ENCODE measurements at regions not wholly inside any gene's neighbourhood (a gene's known extent, or its start where the extent isn't known, plus 50 kb on each side); places are given as distances from the start of the nearest gene placed in this dataset.
A peak's percentile ranks its signal among the peaks of the same experiment; 100 is the strongest.
"Not testable (repeated sequence)": the region's sequence is repeated elsewhere in the genome, so short reads cannot be mapped to it uniquely, and the experiment has no call there.

DNA sequence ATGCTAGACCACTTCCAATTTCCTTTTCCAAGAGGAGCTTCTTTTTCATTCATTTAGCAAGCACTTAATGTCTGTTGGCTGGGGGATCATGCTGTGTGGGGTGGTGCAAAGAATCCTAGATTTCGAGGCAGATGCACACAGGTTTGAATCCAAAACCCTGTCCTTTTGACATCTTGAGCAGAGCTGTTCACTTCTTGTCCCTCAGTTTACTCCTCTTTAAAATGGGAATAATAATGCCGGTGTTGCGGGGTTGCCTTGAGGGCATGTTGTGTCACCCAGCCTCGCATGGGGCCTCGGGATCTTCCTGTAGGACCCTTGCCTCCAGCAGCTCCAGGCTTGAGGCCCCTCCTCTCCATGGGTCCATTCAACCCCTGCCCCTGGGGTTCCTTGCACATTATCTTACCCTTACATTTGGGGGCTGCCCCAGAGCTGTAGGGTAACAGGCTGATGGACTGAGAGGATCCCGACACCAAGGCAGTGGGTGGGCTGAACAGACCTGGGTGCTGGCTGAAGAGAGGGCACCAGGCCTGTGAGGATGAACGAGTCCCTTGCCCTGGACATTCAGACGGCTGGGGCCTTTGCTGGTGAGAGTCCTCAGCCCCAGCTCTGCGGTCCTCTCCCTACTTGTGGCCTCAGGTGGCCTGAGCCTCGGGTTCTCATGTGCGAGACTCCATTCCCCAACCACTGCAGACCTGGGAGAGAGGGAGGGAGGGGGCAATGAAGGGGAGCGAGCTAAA, 145.8 kb downstream of the BARX1 start:
- DNase-seq: no peak

DNA sequence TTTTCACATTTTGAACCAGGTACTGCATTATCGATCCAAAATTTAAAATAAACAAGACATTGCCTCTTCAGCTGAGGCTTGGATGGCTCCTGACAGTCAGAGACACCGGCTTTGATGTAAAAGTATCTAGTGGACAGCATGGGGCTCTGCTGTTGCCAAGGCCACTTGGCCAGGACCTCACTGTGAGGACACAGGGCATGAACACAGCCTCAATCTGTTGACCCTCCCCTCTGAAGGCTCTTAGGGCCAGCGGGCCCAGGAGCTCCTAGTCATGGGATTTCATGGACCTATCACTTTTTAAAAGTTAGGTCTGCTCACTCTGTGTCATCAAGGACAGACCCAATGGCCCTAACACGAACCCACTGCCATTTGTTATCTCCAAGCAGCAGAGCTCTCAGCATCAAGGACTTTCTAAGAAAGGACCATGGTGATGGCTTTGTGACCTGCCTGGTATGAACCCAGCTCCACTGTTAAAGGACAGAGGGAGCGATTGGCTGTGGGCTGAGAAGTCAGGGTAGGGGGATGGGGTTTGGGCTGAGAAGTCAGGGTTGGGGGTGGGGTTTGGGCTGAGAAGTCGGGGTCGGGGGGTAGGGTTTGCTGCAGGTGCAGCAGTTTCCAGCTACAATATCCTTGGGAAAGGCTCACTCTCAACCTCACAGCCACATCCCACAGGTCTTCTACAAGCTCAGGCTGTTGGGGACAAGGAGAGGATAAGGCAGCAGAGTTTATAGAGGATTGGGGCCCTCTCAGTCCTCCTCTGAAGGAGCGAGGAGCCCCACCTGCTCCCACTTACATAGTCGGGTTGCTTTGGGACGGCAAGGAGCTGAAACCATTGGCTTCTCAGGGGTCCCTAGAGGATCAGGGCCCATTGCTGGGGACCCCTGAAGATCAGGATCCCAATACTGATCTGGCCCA, 146.8 kb downstream of the BARX1 start:
- DNase-seq: no peak

DNA sequence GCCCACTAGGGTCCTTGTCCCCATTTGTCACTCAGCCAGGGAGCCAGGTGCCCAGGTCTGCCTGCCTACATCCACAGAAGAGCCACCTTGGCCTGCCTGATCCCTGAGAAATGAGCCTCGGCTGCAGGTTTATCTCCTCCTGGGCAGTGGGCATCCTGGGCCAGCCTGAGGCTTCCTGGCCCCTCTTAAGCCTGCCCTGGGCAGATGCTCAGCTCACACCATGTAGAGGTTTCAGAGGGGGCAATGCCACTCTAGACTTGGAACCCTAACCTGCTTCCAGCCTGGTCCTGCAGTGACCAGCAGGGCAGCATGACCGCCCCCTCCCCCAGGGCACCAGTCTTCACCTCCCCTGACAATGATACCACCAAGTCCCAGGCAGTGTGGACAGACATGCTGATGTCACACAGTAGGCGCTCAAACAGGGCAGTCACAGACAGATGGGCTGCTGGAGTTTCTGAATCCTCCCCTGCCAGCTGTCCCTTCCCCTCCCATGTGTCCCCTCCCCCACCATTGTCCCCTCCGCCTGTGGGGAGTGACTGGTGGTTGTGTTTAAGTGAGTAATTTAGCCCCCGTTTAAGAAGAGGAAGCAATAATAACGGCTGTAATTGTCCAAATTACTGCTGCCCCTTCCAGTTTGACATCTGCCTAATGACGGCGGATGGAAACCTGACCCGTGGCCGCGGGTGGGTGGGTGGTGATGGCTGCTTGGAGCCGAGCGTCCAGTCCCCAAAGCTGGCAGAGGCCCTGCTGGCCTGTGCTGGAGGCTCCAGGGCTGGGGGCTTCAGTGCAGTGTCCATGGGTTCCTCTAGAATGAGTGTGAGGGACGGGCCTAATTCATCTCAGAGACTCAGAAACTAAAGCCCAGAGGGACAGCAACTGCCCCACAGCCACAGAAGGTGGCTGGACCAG, 147.7 kb downstream of the BARX1 start:
- DNase-seq: peak; percentile 33

DNA sequence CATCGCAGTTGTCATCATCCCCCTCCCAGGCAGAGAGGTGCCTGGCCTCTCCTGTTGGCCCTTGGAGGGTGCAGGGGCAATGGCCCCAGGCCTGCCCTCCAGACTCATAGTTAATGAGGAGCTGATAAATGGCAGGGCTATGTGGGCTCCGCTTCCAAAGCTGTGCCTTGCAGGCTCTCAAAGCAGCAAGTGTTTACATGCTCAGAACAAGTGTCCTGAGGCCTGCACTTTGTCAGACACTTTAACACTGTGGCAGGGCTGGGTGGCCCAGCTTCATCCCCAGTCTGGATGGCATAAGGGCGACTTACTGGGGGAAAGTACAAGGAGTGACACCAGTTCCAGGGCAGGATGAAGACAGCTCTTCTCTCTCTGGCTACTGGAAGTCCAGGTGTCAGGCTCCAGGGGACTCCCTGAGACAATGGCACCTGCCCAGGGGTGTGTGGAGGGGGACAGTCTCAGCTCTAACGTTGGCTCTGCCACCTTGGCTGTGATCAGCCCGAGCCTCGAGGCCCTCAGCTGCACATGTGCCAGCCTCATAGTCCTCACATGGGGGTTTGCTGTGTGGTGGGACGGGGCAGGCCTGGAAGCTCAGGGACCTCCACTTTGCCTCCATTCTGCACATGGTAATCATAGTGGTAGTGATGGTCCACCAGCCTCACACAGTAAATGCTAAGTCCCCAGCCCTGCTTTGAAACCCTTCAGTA, 153.4 kb downstream of the BARX1 start:
- DNase-seq: no peak

DNA sequence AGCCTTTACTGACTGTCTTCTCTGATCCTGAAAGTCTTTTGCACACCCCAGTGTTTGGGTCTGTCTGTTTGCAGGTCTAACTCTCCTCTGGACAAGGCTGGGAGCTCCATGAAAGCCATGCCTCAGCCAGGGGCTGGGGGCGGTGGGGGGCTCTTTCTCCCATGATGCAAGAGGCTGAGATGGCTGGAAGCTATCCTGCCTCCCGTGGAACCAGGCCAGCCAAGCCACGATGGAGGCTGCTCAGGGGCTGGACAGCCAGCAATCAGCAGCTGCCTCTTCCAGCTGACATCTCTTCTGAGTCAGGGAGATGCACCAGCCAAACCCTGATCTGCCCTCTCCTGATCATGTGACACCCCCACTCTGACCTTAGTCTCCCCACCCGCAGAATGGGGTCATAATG, 154.0 kb downstream of the BARX1 start:
- DNase-seq: no peak

DNA sequence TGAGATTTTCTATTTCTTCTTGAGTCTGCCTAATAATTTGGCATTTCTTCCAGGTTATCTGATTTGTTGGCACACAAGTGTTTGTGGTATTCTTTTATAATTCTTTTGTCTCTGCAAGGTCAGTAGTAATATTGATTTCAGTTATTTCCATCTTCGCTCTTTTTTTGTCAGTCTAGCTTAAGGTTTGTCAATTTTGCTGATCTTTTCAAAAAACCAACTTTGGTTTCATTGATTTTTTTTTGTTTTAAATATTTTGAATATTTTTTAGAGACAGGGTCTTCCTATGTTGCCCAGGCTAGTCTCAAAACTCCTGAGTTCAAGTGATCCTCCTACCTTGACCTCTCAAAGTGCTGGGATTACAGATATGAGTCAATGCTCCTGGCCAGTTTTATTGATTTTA, 162.8 kb downstream of the BARX1 start:
- DNase-seq: no peak

DNA sequence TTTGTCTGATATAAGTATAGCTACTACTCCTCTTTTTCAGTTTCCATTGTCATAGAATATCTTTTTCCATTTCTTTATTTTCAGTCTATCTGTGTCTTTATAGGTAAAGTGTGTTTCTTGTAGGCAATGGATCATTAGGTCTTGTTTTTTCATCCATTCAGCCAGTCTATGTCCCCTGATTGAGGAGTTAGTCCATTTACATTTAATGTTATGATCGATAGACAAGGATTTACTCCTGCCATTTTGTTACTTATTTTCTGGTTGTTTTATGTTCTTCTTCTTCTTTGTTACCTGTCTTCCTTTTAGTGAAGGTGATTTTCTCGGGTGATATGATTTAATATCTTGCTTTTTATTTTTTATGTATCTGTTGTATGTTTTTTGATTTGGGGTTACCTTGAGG, 169.0 kb downstream of the BARX1 start:
- no peak for DNase-seq

DNA sequence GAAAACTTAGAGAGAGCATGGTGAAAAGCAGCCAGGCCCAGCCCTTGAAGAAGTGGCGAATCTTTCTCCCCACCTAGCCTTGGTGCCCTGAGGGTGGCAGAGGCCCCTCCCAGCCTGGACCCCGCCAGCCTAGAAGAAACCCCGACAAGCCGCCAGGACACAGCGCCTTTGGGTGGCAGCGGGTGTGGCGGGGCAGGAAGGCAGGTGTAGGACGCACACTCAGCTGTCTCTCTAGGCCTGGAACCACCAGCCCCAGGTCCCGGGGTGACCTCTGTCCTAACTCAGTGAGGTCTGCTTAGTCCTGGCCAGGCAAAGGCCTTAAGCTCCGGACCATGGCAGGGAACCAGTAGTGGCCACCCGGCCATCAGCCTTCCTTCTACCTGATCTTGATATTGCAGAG, 178.3 kb downstream of the BARX1 start:
- no peak for DNase-seq

DNA sequence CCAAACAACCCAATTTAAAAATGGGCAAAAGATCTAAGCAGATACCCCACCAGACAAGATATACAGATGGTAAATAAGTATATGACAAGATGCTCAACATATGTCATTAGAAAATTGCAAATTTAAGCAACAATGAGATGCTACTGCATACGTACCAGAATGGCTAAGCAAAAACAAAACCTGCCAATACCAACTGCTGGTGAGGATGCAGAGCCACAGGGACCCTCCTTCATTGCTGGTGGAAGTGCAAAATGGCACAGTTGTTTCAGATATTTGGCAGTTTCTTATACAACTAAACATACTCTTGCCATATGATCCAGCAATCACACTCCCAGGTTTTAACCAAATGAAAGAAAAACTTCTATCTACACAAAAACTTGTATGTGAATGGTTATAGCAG, 178.9 kb downstream of the BARX1 start:
- DNase-seq: no peak

DNA sequence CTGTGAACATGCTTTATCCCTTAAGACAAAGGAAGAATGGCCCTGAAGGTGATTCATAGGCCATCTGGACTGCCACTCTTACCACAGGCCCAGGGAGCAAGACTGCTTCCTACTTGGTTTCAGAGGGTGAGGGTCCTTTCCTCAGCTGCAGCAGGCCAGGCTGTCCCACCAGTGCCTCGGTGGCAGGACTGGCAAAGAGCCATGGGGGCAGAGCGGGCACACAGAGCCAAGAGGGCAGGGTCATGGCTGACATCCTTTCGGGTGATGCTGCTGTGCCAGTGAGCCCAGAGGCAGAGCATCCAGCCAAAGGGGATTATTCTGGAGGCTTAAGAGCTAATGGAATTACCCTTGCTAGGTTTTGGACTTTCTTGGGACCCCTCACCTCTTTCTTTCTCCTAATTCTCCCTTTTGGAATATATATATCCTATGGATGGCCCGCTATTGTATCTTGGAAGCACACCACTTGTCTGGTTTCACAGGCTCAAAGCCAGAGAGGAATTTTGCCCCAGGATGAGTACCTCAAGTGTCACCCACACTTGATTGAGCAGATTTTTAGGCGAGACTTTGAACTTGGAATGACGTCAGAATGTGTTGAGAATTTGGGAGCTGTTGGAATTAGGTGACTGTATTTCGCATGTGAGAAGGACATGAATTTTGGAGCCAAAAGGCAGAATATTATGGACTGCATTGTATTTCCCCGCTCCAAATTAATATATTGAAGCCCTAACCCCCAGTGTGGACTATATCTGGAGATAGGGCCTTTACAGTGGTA, 180.6 kb downstream of the BARX1 start:
- no peak for DNase-seq

DNA sequence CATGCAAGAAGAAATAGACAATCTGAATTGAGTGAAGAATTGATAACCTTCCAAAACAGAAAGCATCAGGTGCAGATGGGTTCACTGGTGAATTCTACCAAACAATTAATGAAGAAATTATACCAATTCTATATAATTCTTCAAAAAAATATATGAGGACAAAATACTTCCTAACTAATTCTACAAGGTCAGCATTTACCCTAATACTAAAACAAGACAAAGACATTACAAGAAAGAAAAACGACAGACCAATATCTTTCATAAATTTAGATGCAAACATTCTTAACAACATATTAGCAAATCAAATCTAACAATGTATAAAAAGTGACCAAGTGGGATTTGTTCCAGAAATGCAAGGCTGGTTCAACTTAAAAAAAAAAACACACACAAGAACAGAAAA, 183.9 kb downstream of the BARX1 start:
- no peak for DNase-seq

DNA sequence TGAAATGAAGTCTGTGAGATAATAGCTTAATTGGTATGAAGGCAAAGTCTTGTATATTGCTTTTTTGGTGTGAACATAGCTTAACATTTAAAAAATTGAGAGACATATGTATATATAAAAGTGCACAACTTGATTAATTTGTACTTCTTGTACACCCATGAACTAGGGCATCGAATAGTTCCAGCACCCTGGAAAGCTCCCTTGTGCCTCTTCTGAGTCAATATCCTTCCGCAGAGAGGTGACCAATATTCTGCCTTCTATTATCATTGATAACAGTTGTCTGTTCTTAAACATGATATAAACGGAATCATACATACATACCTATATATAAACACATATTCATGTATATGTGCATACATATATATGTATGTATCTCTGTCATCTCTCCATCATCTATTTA, 185.4 kb downstream of the PHF2 start:
- DNase-seq: no peak

DNA sequence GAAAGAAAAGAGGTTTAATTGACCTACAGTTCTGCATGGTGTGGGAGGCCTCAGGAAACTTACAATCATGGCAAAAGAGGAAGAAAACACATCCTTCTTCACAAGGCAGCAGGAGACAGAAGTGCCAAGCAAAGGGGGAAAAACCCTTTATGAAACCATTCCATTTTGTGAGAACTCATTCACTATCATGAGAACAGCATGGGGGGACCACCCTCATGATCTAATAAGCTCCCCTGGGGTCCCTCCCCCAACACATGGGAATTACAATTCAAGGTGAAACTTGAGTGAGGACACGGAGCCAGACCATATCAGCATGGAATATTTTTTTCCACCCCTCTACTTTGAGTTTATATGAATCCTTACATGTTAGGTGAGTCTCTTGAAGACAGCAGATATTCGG, 173.7 kb downstream of the PHF2 start:
- DNase-seq: no peak

DNA sequence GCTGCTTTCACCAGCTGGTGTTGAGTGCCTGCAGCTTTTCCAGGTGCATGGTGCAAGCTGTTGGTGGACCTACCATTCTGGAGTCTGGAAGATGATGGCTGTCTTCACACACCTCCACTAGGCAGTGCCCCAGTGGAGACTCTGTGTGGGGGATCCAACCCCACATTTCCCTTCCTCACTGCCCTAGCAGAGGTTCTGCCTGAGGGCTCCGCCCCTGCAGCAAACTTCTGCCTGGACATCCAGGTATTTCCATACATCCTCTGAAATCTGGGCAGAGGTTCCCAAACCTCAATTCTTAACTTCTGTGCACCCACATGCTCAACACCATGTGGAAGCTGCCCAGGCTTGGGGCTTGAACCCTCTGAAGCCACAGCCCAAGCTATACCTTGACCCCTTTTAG, 172.4 kb downstream of the PHF2 start:
- DNase-seq: not testable (repeated sequence)

DNA sequence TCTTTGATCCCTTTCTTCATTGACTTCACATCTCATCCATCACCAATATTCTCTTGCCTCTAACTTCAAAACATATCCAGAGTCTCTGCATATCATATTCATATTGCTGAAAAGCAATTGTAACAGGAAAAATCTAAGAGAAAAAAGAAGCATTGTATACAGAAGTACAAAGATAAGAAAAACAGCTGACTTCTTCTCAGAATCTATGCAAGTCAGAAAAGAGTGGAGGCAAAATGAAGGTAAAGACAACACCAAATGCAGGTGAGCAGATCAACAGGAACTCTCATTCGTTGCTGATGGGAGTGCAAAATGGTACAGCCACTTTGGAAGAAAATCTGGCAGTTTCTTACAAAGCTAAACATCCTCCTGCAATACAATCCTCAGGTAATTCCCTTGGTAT, 155.6 kb downstream of the PHF2 start:
- DNase-seq: peak; percentile 4

DNA sequence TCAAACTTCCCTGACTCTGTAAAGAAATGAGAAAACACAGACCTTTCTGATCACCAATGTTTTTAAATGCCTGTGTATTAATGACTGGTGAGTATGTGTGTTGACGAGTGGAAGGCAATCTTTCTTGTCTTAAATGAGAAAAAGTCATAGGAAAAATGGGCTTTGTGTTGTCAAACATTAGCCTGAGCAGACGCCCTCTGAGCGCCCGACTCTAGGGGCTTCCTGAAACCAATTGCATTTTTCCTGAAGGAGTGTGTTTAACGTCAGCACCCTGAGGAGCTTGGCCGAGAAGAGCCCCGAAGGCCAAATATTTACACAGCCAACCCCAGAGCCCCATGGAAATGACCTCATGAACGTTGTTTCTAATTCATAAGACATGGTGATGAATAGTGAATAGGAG, 154.3 kb downstream of the PHF2 start:
- DNase-seq: no peak

DNA sequence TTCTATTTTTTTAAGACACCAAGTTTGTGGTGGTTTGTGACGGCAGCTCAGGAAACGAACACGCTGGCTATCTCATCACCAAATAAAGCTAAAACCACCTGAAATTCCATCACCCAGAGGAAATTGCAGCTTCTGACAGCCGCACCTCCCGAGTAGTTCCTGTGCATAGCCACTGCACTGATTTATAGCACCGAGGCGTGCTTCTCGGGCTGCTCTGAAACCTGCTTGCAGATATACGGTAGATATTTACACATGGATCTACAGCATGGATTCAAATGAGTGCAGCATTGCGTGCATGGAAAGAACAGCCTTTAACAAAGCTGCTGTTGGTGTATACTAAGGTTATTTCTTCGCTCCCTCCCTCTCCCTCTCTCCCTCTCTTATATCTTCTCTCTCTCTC, 153.8 kb downstream of the PHF2 start:
- DNase-seq: no peak

Data from NCI-H1436 treated with DMSO at 0.1 percent for 48 hours (cell line).